Astrocyte of the spinal cord (primary cell): ENCODE measurements at regions not wholly inside any gene's neighbourhood (a gene's known extent, or its start where the extent isn't known, plus 50 kb on each side); places are given as distances from the start of the nearest gene placed in this dataset.

Experiments
- DNase-seq: peaks from one replicate; pipeline ENCODE4 v3.0.0; 2011; ENCODE audit warnings: low read depth, low spot score
- H3K4me3 ChIP-seq: 2 replicates; pipeline ENCODE4 v1.5.1; 2011; ENCODE audit warnings: low read depth, mild to moderate bottlenecking, low read length, moderate library complexity
- in situ Hi-C: cut with HindIII; loops from 2 replicates; pipeline ENCODE4 v1.10.0; 2017; ENCODE audit warnings: low sequenced_read_pairs
- TF ChIP-seq, protein P1 (sequence below): IDR thresholded peaks from 2 replicates; pipeline ENCODE4 v1.5.1; 2012; ENCODE audit warnings: low read depth, mild to moderate bottlenecking, low read length, inconsistent platforms

DNA sequence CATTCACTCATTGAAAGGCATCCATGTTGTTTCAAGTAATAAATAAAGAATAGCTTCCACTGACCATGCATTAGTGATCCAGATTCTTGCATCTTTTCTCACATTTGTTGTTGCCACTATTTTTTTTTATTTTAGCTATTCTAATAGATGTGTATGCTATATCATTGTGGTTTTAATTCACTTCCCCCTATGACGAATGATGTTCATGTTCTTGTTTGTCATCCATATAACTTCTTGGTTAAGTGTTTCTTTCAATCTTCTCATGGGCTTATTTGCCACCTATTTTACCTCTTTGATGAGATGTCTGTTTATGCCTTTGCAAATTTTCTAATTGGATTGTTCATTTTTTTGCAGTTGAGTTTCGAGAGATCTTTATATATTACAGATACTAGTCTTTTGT, 681.2 kb downstream of the HDGFL1 start:
- TF ChIP-seq, protein P1, sequence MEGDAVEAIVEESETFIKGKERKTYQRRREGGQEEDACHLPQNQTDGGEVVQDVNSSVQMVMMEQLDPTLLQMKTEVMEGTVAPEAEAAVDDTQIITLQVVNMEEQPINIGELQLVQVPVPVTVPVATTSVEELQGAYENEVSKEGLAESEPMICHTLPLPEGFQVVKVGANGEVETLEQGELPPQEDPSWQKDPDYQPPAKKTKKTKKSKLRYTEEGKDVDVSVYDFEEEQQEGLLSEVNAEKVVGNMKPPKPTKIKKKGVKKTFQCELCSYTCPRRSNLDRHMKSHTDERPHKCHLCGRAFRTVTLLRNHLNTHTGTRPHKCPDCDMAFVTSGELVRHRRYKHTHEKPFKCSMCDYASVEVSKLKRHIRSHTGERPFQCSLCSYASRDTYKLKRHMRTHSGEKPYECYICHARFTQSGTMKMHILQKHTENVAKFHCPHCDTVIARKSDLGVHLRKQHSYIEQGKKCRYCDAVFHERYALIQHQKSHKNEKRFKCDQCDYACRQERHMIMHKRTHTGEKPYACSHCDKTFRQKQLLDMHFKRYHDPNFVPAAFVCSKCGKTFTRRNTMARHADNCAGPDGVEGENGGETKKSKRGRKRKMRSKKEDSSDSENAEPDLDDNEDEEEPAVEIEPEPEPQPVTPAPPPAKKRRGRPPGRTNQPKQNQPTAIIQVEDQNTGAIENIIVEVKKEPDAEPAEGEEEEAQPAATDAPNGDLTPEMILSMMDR, result no peak
- no peak for DNase-seq
- in situ Hi-C loops, result no loop called here

DNA sequence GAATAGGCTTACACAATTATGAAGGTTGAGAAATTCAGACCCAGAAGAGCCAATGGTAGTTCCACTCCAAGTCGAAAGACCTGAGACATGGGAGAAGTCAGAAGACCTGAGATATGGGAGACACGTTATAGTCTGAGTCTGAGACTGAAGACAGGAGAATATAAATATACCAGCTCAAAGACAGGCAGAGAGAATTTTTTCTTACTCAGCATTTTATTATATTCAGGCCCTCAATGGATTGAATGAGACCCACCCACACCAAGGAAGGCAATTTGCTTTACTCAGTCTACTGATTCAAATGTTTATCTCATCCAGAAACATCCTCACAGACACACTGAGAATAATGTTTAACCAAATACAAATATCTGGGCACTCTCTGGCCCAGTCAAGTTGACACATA, 693.5 kb downstream of the HDGFL1 start:
- DNase-seq, result no peak
- in situ Hi-C loops, result no loop called here
- no peak overlapping the region for H3K4me3 ChIP-seq
- TF ChIP-seq, protein P1, result no peak

More for the DNA sequence above, 681.2 kb downstream of the HDGFL1 start:
- H3K4me3 ChIP-seq, result no peak overlapping the region

DNA sequence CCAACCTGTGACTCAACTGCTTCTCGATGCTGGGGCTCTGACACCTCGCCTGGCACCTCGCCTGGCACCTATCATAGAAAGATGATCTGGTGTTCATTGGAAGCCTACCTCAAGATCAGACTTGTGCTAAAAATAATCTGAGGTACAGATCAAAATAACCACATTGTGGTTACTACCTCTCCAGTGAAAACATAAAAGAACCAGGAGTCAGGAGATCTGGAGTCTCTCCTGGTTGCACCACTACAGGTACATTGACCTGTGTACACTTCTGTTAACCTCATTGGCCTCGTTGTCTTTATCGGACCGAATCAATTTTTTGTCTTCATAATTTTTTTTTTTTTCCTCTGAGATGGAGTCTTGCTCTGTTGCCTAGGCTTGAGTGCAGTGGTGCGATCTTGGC, 695.9 kb downstream of the HDGFL1 start:
- DNase-seq, result no peak
- TF ChIP-seq, protein P1, result no peak
- in situ Hi-C loops, result no loop called here
- no peak overlapping the region for H3K4me3 ChIP-seq

DNA sequence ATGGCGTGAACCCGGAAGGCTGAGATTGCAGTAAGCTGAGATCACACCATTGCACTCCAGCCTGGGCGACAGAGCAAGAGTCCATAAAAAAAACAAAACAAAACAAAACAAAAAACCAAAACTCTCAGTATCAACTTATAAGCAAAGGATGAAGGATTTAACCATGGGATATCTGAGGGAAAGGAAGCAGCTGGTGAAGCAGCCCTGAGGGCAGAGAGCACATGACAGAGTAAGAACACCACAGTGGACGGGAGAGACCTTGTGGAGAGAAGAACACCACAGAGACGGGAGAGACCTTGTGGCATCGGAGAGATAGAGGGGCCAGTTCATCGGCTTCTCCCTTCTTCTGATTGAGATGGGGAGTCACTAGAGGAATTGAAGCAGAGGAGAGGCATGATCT, 697.2 kb downstream of the HDGFL1 start:
- DNase-seq, result no peak
- TF ChIP-seq, protein P1, result no peak
- no peak overlapping the region for H3K4me3 ChIP-seq
- in situ Hi-C loops, result no loop called here

DNA sequence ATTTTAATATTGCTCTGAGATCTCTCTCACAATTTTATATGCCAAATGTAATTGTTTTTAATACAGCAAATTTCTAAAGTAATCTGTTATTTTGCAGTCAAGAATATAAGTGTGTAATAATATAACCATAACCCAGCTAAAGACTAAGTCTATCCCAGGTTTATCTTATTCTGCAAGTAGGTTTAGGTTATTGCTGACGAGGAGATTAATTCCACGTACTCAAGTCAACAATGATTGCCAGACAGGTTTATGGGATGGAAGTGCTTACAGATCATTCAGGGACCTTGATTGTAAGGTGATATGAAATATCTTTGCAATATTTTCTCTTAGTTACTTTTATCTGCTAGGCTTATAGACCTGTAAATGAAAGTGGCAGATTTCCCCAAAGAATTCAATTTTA, 698.3 kb downstream of the HDGFL1 start:
- no peak for DNase-seq
- no peak overlapping the region for H3K4me3 ChIP-seq
- in situ Hi-C loops, result no loop called here
- TF ChIP-seq, protein P1, result no peak

DNA sequence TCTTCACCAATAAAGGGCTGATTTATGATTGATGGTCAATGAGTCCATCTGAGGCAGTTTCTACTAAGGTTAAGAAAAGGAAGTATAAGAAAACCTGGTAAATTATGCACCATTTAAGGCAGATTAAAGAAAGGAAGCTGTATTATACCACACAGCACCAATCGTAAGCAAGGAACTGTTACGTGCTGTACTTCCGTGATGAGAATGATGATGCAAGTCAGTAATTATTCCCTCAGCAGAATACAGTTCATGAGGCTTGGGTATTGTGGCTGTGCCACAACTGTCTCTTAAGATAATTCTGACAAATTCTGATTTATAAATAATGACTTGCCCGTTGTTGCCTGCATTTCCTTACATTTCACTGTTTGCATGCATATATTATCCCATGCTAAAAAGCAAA, 699.0 kb downstream of the HDGFL1 start:
- in situ Hi-C loops, result no loop called here
- no peak overlapping the region for H3K4me3 ChIP-seq
- no peak for DNase-seq
- TF ChIP-seq, protein P1, result no peak

DNA sequence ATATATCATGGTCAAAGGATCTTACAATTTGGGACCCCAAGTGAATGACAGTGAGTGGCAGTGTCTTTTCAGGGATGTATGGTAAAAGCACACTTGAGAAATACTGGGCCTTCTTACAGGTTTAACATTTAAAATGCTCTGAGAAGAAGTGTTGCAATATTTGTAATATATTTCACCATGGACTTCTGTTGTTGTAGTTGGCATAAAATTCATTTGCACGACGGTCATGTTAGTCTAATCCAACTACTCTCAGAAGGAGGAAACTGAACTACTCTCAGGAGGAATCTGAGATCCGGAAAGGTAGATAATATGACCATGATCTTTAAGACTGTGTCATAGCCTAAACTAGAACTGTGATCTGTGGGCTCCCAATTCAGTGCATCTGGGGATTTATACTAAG, 700.1 kb downstream of the HDGFL1 start:
- H3K4me3 ChIP-seq, result no peak overlapping the region
- no peak for DNase-seq
- TF ChIP-seq, protein P1, result no peak
- in situ Hi-C loops, result no loop called here
